KMS-11 (cell line): ENCODE measurements at regions not wholly inside any gene's neighbourhood (a gene's known extent, or its start where the extent isn't known, plus 50 kb on each side); places are given as distances from the start of the nearest gene placed in this dataset.

Experiments
- H2AFZ ChIP-seq: fragments of 200-600 bp; sonication (generic); 2 replicates; pipeline ENCODE4 v1.6.1; 2016; ENCODE audit warnings: antibody characterized with exemption, mixed run types, low read depth
- H3K27ac ChIP-seq: fragments of 200-600 bp; sonication (generic); 2 replicates; pipeline ENCODE4 v1.6.1; 2016; ENCODE audit warnings: mild to moderate bottlenecking, mixed run types
- H3K27me3 ChIP-seq: fragments of 200-600 bp; sonication (generic); 2 replicates; pipeline ENCODE4 v1.6.1; 2017; ENCODE audit warnings: mild to moderate bottlenecking, low read depth, mixed run types, moderate library complexity; ENCODE audit not compliant: insufficient read depth
- H3K36me3 ChIP-seq: fragments of 200-600 bp; sonication (generic); 2 replicates; pipeline ENCODE4 v1.6.1; 2017; ENCODE audit warnings: mild to moderate bottlenecking, mixed run types; ENCODE audit not compliant: insufficient read depth
- H3K4me1 ChIP-seq: fragments of 200-600 bp; sonication (generic); 2 replicates; pipeline ENCODE4 v1.6.1; 2016; ENCODE audit warnings: mild to moderate bottlenecking, low read depth, mixed run types; ENCODE audit not compliant: poor library complexity, severe bottlenecking
- H3K4me2 ChIP-seq: fragments of 200-600 bp; sonication (generic); 2 replicates; pipeline ENCODE4 v1.7.0; 2016; ENCODE audit warnings: mild to moderate bottlenecking, mixed run types
- H3K4me3 ChIP-seq: fragments of 200-600 bp; sonication (generic); IDR thresholded peaks from 2 replicates; pipeline ENCODE4 v1.6.1; 2017; ENCODE audit warnings: low read depth, low read length, mixed read lengths; ENCODE audit not compliant: insufficient read depth
- H3K79me2 ChIP-seq: fragments of 200-600 bp; sonication (generic); 2 replicates; pipeline ENCODE4 v1.6.1; 2016; ENCODE audit warnings: low read depth, mixed run types; ENCODE audit not compliant: insufficient read depth
- H3K9ac ChIP-seq: fragments of 200-600 bp; sonication (generic); 2 replicates; pipeline ENCODE4 v1.6.1; 2016; ENCODE audit warnings: mild to moderate bottlenecking, mixed run types
- H4K20me1 ChIP-seq: fragments of 200-600 bp; sonication (generic); 2 replicates; pipeline ENCODE4 v1.6.1; 2016; ENCODE audit warnings: mild to moderate bottlenecking, mixed run types; ENCODE audit not compliant: insufficient read depth
- TF ChIP-seq, protein P1 (sequence below): fragments of 200-600 bp; sonication (generic); conservative IDR thresholded peaks from 2 replicates; pipeline ENCODE4 v1.6.1; 2017; ENCODE audit warnings: low read depth, mild to moderate bottlenecking, antibody characterized with exemption, low read length, moderate library complexity, mixed read lengths

- H2AFZ ChIP-seq: no peak overlapping the region
- H3K36me3 ChIP-seq: no peaks in the 10 kb centered on the region
- no peak overlapping the region for H3K27ac ChIP-seq
- no peak overlapping the region for H3K9ac ChIP-seq
- no peaks in the 10 kb centered on the region for H3K4me1 ChIP-seq
- H3K4me3 ChIP-seq: no peak overlapping the region
- no peaks in the 10 kb centered on the region for H3K79me2 ChIP-seq
- H4K20me1 ChIP-seq: no peaks in the 10 kb centered on the region
- H3K4me2 ChIP-seq: no peak overlapping the region
- no peaks in the 10 kb centered on the region for H3K27me3 ChIP-seq
- TF ChIP-seq, protein P1, sequence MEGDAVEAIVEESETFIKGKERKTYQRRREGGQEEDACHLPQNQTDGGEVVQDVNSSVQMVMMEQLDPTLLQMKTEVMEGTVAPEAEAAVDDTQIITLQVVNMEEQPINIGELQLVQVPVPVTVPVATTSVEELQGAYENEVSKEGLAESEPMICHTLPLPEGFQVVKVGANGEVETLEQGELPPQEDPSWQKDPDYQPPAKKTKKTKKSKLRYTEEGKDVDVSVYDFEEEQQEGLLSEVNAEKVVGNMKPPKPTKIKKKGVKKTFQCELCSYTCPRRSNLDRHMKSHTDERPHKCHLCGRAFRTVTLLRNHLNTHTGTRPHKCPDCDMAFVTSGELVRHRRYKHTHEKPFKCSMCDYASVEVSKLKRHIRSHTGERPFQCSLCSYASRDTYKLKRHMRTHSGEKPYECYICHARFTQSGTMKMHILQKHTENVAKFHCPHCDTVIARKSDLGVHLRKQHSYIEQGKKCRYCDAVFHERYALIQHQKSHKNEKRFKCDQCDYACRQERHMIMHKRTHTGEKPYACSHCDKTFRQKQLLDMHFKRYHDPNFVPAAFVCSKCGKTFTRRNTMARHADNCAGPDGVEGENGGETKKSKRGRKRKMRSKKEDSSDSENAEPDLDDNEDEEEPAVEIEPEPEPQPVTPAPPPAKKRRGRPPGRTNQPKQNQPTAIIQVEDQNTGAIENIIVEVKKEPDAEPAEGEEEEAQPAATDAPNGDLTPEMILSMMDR: no peak
Measured at GRCh38 chr15:80343554-80343992, 60.6 kb upstream of the ARNT2 start.

DNA sequence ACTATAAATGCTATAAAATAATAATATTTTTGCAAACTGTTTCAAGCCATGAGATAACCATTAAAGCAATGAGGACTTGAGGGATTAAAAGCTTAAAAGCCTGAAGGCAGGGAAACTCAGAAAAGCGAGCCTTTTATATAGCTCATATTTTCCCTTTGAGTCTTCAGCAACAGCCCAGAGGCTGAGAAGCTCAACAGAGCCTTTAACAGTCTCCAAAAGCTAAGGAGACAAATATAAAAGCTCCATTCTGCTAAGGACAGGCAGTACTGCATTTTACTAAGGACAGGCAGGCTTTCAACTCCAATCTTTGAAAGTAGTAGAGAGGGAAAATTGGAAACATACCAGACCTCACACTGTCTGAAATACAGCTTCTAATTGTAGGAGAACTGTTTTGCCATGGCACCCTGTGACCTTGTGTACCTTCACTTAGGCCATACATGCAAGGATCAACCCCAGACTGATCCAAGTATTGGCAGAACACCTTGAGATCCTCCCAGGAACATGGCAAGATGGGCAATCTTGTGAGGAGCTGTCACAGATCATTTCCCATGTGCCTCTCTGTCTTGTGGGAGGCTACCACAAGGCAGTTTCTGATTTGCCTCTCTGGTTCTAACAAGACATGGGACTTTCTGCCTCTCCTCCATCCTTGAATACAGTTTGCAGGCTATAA lies 53.1 kb upstream of the ARNT2 start:
- TF ChIP-seq, protein P1: no peak
- no peak overlapping the region for H3K4me2 ChIP-seq
- no peaks in the 10 kb centered on the region for H3K4me1 ChIP-seq
- no peaks in the 10 kb centered on the region for H4K20me1 ChIP-seq
- no peak overlapping the region for H3K27ac ChIP-seq
- no peak overlapping the region for H2AFZ ChIP-seq
- no peaks in the 10 kb centered on the region for H3K79me2 ChIP-seq
- H3K36me3 ChIP-seq: no peaks in the 10 kb centered on the region
- H3K4me3 ChIP-seq: no peak overlapping the region
- H3K9ac ChIP-seq: no peak overlapping the region
- no peaks in the 10 kb centered on the region for H3K27me3 ChIP-seq
